Caki2 (cell line): ENCODE measurements at regions not wholly inside any gene's neighbourhood (a gene's known extent, or its start where the extent isn't known, plus 50 kb on each side); places are given as distances from the start of the nearest gene placed in this dataset.
"Not testable (repeated sequence)": the region's sequence is repeated elsewhere in the genome, so short reads cannot be mapped to it uniquely, and the experiment has no call there.

ENCODE experiments used
- DNase-seq: peaks from one replicate; pipeline ENCODE4 v3.0.0-alpha.2; 2015; ENCODE audit warnings: low read depth
- in situ Hi-C: cut with HindIII; loops from 2 replicates; pipeline ENCODE4 v1.10.0; 2016; ENCODE audit warnings: low sequenced_read_pairs, low pct_unique_long_range_greater_than_20kb, mixed read lengths

DNA sequence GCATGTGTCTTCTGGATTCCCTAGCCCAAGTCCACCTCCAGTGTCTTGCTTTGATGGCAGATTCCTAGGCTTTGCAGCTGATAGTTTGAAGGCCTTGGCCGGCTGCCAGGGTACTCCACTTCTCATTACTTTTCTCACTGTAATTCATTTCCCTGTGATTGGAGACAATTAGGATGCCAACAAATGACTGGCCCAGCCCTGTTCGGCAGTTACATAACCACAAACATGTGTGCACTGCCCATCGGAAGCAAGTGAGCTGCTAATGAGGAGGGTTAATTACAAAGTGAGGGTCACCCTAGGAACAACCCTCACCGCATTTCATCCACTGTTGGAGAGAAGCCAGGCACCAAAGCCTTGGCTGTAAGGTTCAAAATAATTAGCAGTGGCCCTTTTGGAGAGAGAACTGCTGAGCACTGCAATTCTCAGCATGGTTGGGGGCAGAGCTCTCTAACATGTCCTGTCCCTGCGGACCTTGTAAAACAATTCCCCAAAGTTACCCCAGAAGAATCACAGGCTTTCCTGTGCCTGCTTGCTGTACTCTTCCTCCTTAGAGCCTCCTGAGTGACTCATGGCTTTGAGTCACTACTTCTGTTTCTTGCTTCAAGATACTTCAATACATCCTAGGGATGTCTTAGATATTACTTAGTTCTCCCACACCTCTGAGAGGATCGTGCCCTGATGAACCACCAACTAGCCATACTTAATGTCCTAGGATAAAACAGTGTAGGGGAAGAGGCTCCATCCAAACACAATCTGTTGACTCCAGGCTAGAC, 109.7 kb upstream of the GALNT18 start:
- no peak for DNase-seq
- in situ Hi-C loops = no loop called here

DNA sequence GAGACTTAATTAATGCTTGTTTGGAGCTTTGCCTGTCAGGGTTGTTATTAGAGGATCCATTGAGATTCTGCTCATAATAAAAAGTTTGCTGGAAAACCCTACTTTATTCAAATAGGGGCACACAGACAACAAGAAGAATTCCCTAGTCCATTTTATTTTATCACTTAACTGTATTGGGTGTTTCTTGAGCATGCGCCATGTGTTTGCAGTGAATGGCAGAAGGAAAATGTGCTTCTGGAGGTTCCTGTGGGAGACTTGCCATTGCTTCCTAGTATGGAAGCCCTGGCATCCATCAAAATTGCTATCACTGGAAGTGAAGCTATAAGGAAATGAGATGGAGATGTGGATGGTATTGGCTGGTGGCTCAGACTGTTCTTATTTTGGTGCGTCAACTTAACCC, 106.6 kb upstream of the GALNT18 start:
- in situ Hi-C loops = no loop called here
- no peak for DNase-seq

DNA sequence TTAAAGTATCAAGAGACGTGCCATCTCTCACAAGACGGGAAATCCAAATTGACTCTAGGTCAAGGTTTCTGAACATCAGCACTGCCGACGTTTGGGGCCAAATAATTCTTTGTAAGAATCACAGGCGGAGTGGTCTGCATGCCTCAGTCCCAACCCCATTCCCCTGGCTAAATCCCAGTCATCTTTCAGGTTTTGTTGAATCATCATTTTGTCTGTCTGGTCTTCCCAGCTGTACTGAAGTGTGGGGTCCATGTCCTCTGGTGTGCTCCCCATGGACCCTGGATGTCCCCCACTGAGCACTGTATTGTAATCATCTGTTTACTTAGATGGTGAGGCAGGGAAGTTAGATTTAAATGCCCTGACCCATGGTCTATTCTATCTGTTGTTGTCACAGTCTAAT, 103.6 kb upstream of the GALNT18 start:
- in situ Hi-C loops = no loop called here
- DNase-seq = no peak

DNA sequence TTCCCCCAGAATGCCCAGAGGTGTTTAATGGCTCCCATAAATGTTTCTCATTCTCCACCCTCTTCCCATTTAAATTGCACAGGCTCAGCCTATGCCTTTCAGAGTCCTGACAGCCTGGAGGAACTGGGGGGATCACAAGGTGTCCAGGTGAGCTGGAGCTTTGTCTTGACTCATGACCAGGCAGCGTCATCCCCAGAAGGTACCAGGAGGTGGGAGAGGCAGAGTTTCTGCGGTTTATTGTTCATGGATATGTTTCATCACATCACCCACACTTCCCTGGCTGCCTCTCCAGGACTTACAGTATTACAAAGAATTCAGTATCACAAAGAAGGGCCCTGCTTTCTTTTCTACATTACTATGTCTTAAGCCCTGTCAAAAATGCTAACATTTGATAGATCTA, 103.2 kb upstream of the GALNT18 start:
- in situ Hi-C loops = no loop called here

DNA sequence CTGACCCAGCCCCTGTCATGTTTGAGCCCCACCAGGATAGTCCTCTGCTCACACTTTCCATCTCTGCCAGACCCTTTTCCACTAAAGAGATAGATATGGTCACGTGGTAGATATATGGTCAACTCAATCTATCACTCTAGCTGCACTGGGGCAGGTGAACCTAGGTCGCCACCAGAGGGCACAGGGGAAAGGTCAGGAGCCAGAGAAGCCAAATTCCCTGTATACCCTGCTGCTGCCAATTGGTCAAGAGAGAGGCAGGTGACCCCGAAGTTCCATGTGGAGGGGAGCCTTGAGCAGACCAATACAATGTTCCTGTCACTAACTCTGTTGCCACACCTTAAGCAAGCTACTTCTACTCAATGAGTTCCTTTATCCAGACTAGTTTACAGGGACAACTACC, 101.1 kb upstream of the GALNT18 start:
- no peak for DNase-seq
- in situ Hi-C loops = no loop called here

More for the DNA sequence above, 103.2 kb upstream of the GALNT18 start:
- DNase-seq = no peak

DNA sequence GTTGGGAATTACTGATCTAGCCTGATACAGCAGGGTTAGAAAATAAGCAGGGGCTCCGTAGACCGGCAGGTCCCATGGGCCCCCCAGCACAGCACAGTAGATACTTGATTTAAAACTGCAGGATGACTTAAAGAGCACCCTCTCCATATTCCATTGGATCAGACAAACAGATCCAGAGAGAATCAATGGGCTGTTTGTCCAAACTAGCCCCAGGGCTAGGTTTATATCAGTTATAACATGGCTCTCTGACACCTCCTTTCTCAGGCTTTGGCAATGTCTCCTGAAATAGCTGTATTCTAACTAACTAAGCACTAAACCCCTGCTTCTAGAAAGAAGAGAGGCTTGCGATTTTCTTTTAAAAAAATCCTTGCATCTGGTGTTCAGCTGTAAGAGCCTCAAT, 100.4 kb upstream of the GALNT18 start:
- in situ Hi-C loops = no loop called here
- DNase-seq = no peak

DNA sequence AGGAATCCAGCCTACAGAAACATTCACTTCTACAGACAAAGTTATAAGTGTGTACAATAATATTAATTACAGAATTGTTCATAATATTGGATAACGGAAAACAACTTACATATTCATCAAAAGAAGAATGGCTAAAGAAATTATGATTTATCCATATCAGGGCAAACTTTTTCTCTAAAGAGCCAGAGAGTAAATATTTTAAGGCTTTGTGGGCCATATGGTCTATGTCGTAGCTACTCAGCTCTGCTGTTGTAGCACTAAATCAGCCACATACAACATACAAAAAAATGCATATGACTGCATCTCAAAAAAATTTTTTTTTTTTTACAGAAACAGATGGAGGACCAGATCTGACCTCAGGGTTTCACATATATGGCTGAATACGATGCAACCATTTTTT, 96.7 kb upstream of the GALNT18 start:
- in situ Hi-C loops = no loop called here
- no peak for DNase-seq

DNA sequence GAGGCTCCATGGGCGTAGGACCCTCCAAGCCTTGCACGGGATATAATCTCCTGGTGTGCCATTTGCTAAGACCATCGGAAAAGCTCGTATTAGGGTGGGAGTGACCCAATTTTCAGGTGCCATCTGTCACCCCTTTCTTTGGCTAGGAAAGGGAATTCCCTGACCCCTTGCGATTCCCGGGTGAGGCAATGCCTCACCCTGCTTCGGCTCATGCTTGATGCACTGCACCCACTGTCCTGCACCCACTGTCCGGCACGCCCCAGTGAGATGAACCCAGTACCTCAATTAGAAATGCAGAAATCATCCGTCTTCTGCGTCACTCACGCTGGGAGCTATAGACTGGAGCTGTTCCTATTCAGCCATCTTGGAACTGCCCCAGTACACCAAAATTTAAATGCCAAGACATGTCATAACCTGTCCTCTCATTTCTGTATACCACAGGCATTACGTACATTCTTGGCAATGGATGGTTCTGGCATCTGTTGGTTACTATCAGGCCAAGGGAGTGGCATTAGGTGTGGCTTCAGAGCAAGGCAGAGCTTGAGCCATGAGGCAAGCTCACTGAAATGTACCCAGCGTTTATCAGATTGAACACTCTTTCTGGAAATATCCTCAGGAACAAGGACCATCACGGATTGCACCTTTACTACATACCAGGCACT, 95.4 kb upstream of the GALNT18 start:
- in situ Hi-C loops = no loop called here
- DNase-seq = no peak

DNA sequence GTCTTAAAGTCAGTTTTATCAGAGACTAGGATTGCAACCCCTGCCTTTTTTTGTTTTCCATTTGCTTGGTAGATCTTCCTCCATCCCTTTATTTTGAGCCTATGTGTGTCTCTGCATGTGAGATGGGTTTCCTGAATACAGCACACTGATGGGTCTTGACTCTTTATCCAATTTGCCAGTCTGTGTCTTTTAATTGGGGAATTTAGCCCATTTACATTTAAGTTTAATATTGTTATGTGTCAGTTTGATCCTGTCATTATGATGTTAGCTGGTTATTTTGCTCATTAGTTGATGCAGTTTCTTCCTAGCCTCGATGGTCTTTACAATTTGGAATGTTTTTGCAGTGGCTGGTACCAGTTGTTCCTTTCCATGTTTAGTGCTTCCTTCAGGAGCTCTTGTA, 93.3 kb upstream of the GALNT18 start:
- in situ Hi-C loops = not testable (repeated sequence)

DNA sequence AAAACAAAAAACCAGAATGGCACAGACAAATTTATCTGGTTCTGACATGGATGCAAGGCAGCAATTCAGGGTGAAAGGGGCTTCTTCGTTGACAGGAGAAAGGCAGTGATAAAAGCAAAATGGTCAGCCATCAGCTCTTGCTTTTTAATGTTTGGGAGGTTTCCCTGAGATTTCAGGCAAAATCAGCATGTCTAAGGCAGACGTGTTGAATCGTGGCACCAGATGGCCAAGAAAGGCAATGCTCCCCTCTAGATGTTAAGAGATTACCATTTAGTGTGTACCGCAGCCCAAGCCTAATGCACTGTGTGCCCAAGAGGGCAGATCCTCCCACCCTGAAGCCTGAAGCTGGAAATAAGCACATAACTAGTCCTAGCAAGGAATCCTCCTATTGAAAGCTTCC, 88.8 kb upstream of the GALNT18 start:
- DNase-seq = no peak
- in situ Hi-C loops = no loop called here

More for the DNA sequence above, 93.3 kb upstream of the GALNT18 start:
- not testable (repeated sequence) for DNase-seq

DNA sequence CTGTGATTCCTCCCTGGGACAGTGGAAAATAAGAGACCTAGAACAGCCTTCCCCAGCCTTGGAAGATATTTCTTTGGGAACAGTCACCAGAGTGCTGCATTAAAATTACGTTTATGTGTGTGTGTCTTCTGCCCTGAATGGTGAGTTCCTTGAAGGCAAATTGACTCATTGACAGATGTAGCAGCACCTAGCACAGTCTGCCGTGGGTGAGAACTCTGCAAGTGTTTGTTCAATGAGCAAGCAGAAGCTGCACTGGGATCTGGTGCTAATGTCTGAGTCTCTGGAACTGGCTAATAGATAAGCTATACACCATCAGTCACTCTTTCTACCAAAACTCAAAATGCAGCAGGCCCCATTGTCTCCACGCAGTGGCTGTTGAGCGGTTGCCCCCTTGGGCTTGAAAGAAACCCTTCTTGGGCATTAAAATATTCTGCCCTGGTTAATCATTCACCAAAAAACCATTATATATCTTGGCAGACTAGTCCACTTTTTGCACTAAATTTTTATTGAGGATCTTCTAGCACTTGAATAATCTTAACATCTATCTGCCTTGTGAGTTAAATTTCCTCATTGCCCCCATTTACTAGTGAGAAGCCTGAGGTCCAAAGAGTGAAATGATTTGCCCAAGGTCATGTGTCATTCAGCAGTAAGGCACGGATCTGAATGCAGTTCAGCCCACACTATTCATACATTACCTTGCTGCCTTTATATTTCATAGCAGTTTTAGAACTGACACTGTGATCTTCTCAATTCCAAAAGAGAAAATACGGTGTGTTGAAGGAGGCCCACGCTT, 87.8 kb upstream of the GALNT18 start:
- in situ Hi-C loops = no loop called here
- no peak for DNase-seq

DNA sequence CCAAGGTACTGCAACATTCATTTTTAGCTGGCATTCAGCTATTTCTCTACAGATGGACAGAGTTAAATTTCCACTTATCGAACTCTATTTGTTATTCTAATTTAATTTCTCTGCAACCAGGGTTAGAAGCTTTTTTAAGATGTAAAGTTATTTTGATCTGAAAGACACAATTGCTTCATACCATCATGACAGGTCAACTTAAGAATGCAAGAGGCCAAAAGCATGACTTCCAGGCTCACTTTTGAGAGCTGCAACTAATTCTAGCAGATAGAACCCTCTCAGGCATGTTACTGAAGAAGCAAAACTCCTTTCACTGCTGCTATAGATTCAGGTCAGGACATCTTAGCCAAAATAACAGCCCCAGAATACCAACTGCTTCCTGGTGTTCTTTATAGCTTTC, 86.5 kb upstream of the GALNT18 start:
- in situ Hi-C loops = no loop called here
- DNase-seq = no peak

DNA sequence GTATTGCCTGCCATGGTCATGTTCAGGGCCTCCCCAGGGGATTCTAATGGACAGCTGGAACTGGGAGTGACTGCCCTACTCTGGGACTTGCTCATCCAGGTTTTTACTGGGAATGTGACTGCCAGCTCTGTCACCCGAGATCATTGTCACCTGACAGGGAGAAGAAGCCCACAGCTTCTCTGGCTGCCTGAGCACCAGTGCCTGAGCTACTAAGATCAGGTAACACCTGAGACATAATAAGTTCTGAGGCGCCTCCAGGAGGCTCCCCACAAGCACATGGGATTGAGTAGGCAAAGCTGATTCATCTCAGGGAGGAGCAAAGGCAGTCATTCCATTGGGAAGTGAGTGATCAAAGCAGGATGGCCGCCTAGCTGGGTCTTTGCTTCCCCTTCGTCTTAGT, 84.2 kb upstream of the GALNT18 start:
- in situ Hi-C loops = no loop called here
- no peak for DNase-seq

DNA sequence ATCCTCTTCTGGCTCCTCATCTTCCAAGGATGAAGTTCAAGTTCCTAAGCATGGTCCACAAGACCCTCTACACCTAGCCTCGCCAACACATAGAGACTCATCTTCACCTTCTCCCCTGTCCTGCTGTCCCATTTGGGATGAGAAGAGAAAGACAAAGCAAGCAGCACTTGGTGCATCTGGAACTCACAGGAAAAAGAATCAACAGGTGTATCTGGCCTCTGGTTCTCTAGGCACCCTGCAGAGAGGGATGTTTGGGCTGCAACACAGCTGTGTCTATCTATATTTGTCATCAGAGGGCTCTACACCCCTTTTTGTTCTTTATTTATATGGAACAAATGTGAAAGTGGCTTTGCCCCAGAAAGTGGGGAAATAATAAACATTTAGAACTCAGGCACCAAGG, 82.1 kb upstream of the GALNT18 start:
- in situ Hi-C loops = no loop called here

DNA sequence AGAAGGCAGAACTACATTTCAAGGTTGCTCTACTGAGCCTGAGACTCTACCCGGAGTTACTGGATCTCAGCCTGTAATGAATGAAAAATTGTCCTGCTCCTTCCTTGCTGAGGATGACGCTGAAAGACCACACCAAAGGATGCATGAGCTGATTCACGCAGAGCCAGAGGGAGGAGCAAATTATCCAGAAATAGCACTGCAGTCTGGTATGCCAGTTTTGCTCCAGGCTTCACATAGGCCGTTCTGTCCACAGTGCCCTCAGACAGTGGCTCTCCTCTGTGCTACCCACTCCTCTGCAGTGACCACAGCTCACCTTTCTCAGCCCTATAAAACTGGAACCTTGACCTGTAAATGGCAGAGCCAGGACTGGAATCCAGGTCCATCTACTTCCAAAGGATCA, 79.3 kb upstream of the GALNT18 start:
- DNase-seq = no peak
- in situ Hi-C loops = no loop called here

More for the DNA sequence above, 82.1 kb upstream of the GALNT18 start:
- DNase-seq = no peak

DNA sequence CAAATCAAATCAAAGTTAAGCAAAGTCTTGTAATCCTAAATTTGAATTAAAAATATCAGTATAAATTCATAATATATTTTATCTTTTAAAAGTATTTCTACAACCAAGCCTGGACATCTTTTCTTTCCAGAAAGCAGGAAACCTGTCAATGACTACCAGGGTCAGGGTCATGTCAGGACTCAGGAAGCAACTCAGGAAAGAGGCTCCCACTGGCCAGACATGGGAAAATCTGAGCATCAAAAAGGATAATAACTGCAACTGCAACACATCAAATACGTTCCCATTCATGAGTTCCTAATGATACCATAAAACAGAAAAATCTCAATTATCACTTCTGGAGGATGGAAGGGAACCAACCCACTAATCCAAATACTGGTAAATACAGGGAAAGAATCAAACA, 76.0 kb upstream of the GALNT18 start:
- in situ Hi-C loops = no loop called here
- no peak for DNase-seq

DNA sequence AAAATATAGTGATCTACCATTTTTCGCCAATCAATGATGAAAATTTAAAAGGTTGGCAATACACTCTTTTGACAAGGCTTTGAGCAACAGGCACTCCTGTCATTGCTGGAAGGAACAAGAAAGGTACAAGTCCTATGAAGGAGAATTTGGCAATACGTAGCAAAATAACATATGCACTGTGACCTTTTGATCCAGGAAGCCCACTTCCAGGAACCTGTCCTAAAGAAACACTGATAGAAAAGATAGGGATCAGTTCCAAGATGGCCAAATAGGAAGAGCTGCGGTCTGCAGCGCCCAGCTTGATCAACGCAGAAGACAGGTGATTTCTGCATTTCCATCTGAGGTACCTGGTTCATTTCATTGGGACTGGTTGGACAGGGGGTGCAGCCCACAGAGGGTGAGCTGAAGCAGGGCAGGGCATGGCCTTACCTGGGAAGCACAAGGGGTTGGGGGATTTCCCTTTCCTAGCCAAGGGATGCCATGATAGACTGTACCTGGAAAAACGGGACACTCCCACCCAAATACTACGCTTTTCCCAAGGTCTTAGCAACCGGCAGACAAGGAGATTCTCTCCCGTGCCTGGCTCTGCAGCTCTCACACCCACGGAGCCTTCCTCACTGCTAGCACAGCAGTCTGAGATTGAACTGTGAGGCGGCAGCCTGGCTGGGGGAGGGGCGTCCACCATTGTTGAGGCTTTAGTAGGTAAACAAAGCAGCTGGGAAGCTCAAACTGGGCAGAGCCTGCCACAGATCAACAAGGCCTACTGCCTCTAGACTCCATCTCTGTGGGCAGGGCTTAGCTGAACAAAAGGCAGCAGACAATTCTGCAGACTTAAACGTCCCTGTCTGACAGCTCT, 69.7 kb upstream of the GALNT18 start:
- in situ Hi-C loops = no loop called here
- no peak for DNase-seq

DNA sequence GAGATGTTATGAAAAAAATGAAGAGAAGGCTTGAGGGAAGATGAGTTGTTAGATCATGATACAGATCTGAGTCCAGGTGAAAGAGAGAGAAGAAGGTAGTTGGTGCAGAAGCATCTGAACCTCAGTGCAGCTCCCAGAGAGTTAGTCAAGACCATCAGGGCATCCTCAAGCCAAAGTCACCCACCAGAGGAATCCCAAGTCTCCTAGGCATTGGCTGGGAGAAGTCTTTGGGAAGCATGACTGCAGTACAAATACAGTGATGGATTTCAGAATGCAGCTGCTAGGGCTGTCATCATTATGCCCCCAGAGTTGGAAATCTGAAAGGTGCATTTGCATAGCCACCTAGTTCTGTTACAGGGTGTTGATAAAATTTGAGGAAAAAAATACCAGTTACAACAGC, 59.7 kb upstream of the GALNT18 start:
- DNase-seq = no peak
- in situ Hi-C loops = no loop called here
